ENCODE measurements at regions not wholly inside any gene's neighbourhood (a gene's known extent, or its start where the extent isn't known, plus 50 kb on each side); places are given as distances from the start of the nearest gene placed in this dataset.

GRCh38 chr2:182521453-182522404, 94.9 kb upstream of the PDE1A start:
- Histone ChIP-seq H3K27ac (no peak overlapping the region), H3K9me3 (no peaks in the 10 kb centered on the region), H3K4me1 (no peaks in the 10 kb centered on the region), H3K27me3 (no peaks in the 10 kb centered on the region), H3K36me3 (no peaks in the 10 kb centered on the region), H3K4me3 (no peak overlapping the region)
- WGBS, 5 donors: 75 to 83% (median 78%) methylated on average over 9 of the region's 9 CpGs
- TF ChIP-seq POLR2A (IDR thresholded peaks at IDR 0.05) (no peak), POLR2AphosphoS5 (IDR thresholded peaks at IDR 0.05) (no peak), EP300 (IDR thresholded peaks at IDR 0.05) (no peak)
- TF ChIP-seq, protein P1, sequence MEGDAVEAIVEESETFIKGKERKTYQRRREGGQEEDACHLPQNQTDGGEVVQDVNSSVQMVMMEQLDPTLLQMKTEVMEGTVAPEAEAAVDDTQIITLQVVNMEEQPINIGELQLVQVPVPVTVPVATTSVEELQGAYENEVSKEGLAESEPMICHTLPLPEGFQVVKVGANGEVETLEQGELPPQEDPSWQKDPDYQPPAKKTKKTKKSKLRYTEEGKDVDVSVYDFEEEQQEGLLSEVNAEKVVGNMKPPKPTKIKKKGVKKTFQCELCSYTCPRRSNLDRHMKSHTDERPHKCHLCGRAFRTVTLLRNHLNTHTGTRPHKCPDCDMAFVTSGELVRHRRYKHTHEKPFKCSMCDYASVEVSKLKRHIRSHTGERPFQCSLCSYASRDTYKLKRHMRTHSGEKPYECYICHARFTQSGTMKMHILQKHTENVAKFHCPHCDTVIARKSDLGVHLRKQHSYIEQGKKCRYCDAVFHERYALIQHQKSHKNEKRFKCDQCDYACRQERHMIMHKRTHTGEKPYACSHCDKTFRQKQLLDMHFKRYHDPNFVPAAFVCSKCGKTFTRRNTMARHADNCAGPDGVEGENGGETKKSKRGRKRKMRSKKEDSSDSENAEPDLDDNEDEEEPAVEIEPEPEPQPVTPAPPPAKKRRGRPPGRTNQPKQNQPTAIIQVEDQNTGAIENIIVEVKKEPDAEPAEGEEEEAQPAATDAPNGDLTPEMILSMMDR (IDR thresholded peaks at IDR 0.05): no peak
- intact Hi-C loops (cut with DNase I; ENCODE audit: low total_unique reads): no loop called here
- no peak for DNase-seq

GRCh38 chr2:182522405-182522896, 95.6 kb upstream of the PDE1A start:
- DNase-seq: peak in 1 of 2 donors; percentile 44
- no peaks in the 10 kb centered on the region for H3K27me3 ChIP-seq
- TF ChIP-seq EP300 (IDR thresholded peaks at IDR 0.05): no peak
- TF ChIP-seq, protein P1 (IDR thresholded peaks at IDR 0.05): no peak
- TF ChIP-seq POLR2A (IDR thresholded peaks at IDR 0.05): no peak
- no peak for TF ChIP-seq POLR2AphosphoS5 (IDR thresholded peaks at IDR 0.05)
- no peaks in the 10 kb centered on the region for H3K4me1 ChIP-seq
- intact Hi-C loops (cut with DNase I; ENCODE audit: low total_unique reads): no loop called here
- H3K4me3 ChIP-seq: peak overlapping the region in 1 of 4 donors; percentile 7
- no peak overlapping the region for H3K27ac ChIP-seq
- 20 to 46% (median 38%) methylated on average over 6 of the region's 6 CpGs for WGBS, 5 donors
- no peaks in the 10 kb centered on the region for H3K9me3 ChIP-seq
- no peaks in the 10 kb centered on the region for H3K36me3 ChIP-seq

- Histone ChIP-seq H3K36me3 (no peaks in the 10 kb centered on the region), H3K27me3 (no peaks in the 10 kb centered on the region), H3K9me3 (no peaks in the 10 kb centered on the region), H3K4me3 (peak overlapping the region in 2 of 4 donors; percentile 7 to 11), H3K4me1 (no peaks in the 10 kb centered on the region), H3K27ac (no peak overlapping the region)
- peak in 1 of 2 donors; percentile 57 for DNase-seq
- 48 to 60% (median 57%) methylated on average over 4 of the region's 4 CpGs for WGBS, 5 donors
- intact Hi-C loops (cut with DNase I; ENCODE audit: low total_unique reads): no loop called here
- TF ChIP-seq POLR2A (IDR thresholded peaks at IDR 0.05) (no peak), POLR2AphosphoS5 (IDR thresholded peaks at IDR 0.05) (no peak), EP300 (IDR thresholded peaks at IDR 0.05) (no peak)
- TF ChIP-seq, protein P1 (IDR thresholded peaks at IDR 0.05): no peak
Measured at GRCh38 chr2:182522972-182523473, 96.2 kb upstream of the PDE1A start.

DNA sequence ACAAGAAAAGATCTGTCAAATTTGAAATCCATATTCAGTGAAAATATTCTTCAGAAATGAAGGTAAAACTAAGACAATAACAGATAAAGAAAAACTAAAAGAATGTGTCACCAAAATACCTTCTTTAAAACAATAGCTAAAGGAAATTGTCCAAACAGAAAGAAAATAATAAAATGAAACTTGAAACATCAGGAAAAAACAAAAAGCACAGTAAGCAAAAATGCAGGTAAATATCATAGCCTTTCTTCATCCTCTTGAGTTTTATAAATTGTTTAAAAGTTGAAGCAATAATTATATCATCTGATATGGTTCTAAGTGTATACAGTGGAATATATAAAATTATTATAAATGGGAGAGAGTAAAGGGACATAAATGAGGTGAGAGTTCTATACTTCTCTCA, 103.8 kb upstream of the PDE1A start:
- H3K27me3 ChIP-seq: no peaks in the 10 kb centered on the region
- no peak overlapping the region for H3K27ac ChIP-seq
- no peak for DNase-seq
- H3K4me3 ChIP-seq: no peak overlapping the region
- H3K36me3 ChIP-seq: no peaks in the 10 kb centered on the region
- no peaks in the 10 kb centered on the region for H3K4me1 ChIP-seq
- no peak for TF ChIP-seq EP300 (IDR thresholded peaks at IDR 0.05)
- no peak for TF ChIP-seq POLR2A (IDR thresholded peaks at IDR 0.05)
- TF ChIP-seq, protein P1 (IDR thresholded peaks at IDR 0.05): no peak
- TF ChIP-seq POLR2AphosphoS5 (IDR thresholded peaks at IDR 0.05): no peak
- intact Hi-C loops (cut with DNase I; ENCODE audit: low total_unique reads): no loop called here
- peaks cover 0 to 5% (median 0%) of the 10 kb centered on the region in 4 donors for H3K9me3 ChIP-seq

All from stomach (tissue), 8 donors.